Skeletal muscle cell (primary cell): ENCODE measurements at regions not wholly inside any gene's neighbourhood (a gene's known extent, or its start where the extent isn't known, plus 50 kb on each side); places are given as distances from the start of the nearest gene placed in this dataset.

Source experiments
- DNase-seq: peaks from one replicate; pipeline ENCODE4 v3.0.0-alpha.2; 2010; ENCODE audit warnings: low read depth
- H3K4me3 ChIP-seq: 2 replicates; pipeline ENCODE4 v1.5.1; 2011; ENCODE audit warnings: low read depth, mild to moderate bottlenecking, control low read depth, low read length, moderate library complexity

GRCh38 chr1:83742446-83742845 lies 256.5 kb downstream of the TTLL7 start:
- no peak for DNase-seq
- H3K4me3 ChIP-seq: no peak overlapping the region

GRCh38 chr1:83741770-83742169 lies 257.2 kb downstream of the TTLL7 start:
- no peak for DNase-seq
- no peak overlapping the region for H3K4me3 ChIP-seq

- DNase-seq: no peak
- no peak overlapping the region for H3K4me3 ChIP-seq
These were observed 257.6 kb downstream of the TTLL7 start for GRCh38 chr1:83741348-83741747.

- H3K4me3 ChIP-seq: no peak overlapping the region
- DNase-seq: no peak
These were observed 263.4 kb downstream of the TTLL7 start for GRCh38 chr1:83735526-83735925.

GRCh38 chr1:83734420-83734819 lies 264.5 kb downstream of the TTLL7 start:
- no peak overlapping the region for H3K4me3 ChIP-seq
- no peak for DNase-seq

- no peak for DNase-seq
- no peak overlapping the region for H3K4me3 ChIP-seq
These were observed 273.1 kb downstream of the TTLL7 start for GRCh38 chr1:83725735-83726360.

- DNase-seq: no peak
- H3K4me3 ChIP-seq: no peak overlapping the region
These were observed 280.6 kb downstream of the TTLL7 start for GRCh38 chr1:83718338-83718737.

- no peak overlapping the region for H3K4me3 ChIP-seq
- DNase-seq: no peak
These were observed 281.1 kb downstream of the TTLL7 start for GRCh38 chr1:83717785-83718184.

- DNase-seq: no peak
- H3K4me3 ChIP-seq: no peak overlapping the region
These were observed 282.3 kb downstream of the TTLL7 start for GRCh38 chr1:83716641-83717040.

- H3K4me3 ChIP-seq: no peak overlapping the region
- no peak for DNase-seq
These were observed 283.4 kb downstream of the TTLL7 start for GRCh38 chr1:83715550-83715949.

GRCh38 chr1:83709662-83710061 lies 289.3 kb downstream of the TTLL7 start:
- H3K4me3 ChIP-seq: no peak overlapping the region
- DNase-seq: no peak

- no peak overlapping the region for H3K4me3 ChIP-seq
- DNase-seq: no peak
These were observed 292.5 kb downstream of the TTLL7 start for GRCh38 chr1:83706354-83706938.

GRCh38 chr1:83705091-83705490 lies 293.8 kb downstream of the TTLL7 start:
- no peak for DNase-seq
- no peak overlapping the region for H3K4me3 ChIP-seq

- no peak for DNase-seq
- no peak overlapping the region for H3K4me3 ChIP-seq
These were observed 294.6 kb downstream of the TTLL7 start for GRCh38 chr1:83704350-83704749.

- no peak for DNase-seq
These were observed 296.6 kb downstream of the TTLL7 start for GRCh38 chr1:83702356-83702755.

GRCh38 chr1:83701355-83701754 lies 297.6 kb downstream of the TTLL7 start:
- DNase-seq: no peak
- H3K4me3 ChIP-seq: no peak overlapping the region

More at GRCh38 chr1:83702356-83702755, 296.6 kb downstream of the TTLL7 start:
- no peak overlapping the region for H3K4me3 ChIP-seq

GRCh38 chr1:83698644-83699043 lies 300.3 kb downstream of the TTLL7 start:
- DNase-seq: no peak
- H3K4me3 ChIP-seq: no peak overlapping the region

- no peak for DNase-seq
- no peak overlapping the region for H3K4me3 ChIP-seq
These were observed 301.0 kb downstream of the TTLL7 start for GRCh38 chr1:83697961-83698360.

- H3K4me3 ChIP-seq: no peak overlapping the region
These were observed 301.7 kb downstream of the TTLL7 start for GRCh38 chr1:83697220-83697619.

GRCh38 chr1:83694449-83694848 lies 304.5 kb downstream of the TTLL7 start:
- no peak overlapping the region for H3K4me3 ChIP-seq
- DNase-seq: no peak

More at GRCh38 chr1:83697220-83697619, 301.7 kb downstream of the TTLL7 start:
- no peak for DNase-seq

- no peak for DNase-seq
- peak overlapping the region; percentile 30 for H3K4me3 ChIP-seq
These were observed 305.4 kb downstream of the TTLL7 start for GRCh38 chr1:83693427-83694126.
